ENCODE measurements at regions not wholly inside any gene's neighbourhood (a gene's known extent, or its start where the extent isn't known, plus 50 kb on each side); places are given as distances from the start of the nearest gene placed in this dataset.

DNA sequence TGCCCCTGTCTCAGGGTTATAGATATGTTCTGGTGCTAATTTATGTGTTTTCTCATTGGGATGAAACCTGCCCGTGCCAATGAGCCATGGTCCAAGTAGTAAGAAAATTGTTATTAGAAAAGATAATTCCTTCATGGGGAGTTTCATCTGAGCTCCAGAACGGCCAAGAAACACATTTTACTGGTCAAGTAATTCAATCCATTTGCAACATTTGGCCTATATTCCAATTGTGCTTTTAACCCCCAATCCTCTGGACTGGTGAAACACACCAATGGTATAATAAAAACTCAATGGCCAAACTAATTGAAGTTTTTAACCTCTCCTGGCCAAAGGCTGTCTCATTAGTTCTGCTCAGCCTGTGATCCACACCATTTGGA, 53.7 kb upstream of the XCR1 start:
- TF ChIP-seq, protein P1, sequence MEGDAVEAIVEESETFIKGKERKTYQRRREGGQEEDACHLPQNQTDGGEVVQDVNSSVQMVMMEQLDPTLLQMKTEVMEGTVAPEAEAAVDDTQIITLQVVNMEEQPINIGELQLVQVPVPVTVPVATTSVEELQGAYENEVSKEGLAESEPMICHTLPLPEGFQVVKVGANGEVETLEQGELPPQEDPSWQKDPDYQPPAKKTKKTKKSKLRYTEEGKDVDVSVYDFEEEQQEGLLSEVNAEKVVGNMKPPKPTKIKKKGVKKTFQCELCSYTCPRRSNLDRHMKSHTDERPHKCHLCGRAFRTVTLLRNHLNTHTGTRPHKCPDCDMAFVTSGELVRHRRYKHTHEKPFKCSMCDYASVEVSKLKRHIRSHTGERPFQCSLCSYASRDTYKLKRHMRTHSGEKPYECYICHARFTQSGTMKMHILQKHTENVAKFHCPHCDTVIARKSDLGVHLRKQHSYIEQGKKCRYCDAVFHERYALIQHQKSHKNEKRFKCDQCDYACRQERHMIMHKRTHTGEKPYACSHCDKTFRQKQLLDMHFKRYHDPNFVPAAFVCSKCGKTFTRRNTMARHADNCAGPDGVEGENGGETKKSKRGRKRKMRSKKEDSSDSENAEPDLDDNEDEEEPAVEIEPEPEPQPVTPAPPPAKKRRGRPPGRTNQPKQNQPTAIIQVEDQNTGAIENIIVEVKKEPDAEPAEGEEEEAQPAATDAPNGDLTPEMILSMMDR (conservative IDR thresholded peaks at IDR 0.05; ENCODE audit: low read depth, low read length): no peak
- no peak for TF ChIP-seq SMC3 (IDR thresholded peaks at IDR 0.05; ENCODE audit: low read depth, low read length)
- TF ChIP-seq, protein P2, sequence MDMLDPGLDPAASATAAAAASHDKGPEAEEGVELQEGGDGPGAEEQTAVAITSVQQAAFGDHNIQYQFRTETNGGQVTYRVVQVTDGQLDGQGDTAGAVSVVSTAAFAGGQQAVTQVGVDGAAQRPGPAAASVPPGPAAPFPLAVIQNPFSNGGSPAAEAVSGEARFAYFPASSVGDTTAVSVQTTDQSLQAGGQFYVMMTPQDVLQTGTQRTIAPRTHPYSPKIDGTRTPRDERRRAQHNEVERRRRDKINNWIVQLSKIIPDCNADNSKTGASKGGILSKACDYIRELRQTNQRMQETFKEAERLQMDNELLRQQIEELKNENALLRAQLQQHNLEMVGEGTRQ (IDR thresholded peaks at IDR 0.05; ENCODE audit: low read depth, low read length): no peak
- no peak for TF ChIP-seq RCOR1 (IDR thresholded peaks at IDR 0.05; ENCODE audit: insufficient replicate concordance, low read length)
- TF ChIP-seq CHD1 (IDR thresholded peaks at IDR 0.05; ENCODE audit: low read depth, low read length): no peak
- no peak for TF ChIP-seq NFE2L2 (IDR thresholded peaks at IDR 0.05; ENCODE audit: low read depth, low read length)
- no peak for TF ChIP-seq POLR2A (IDR thresholded peaks at IDR 0.05; ENCODE audit: low read depth, low read length)
- no peak for TF ChIP-seq BHLHE40 (IDR thresholded peaks at IDR 0.05; ENCODE audit: low read depth, low read length)
- no peak for TF ChIP-seq RFX5 (IDR thresholded peaks at IDR 0.05; ENCODE audit: low read depth, low read length)
- TF ChIP-seq FOS (IDR thresholded peaks at IDR 0.05; ENCODE audit: low read depth, low read length): no peak
- no peak for TF ChIP-seq MAZ (IDR thresholded peaks at IDR 0.05; ENCODE audit: borderline replicate concordance, low read depth, low read length)
- no peak for TF ChIP-seq MXI1 (IDR thresholded peaks at IDR 0.05; ENCODE audit: borderline replicate concordance, low read depth, low read length)
- TF ChIP-seq RAD21 (IDR thresholded peaks at IDR 0.05; ENCODE audit: low read length): no peak

Measured in IMR-90 (cell line).